Cardiac fibroblast (primary cell): ENCODE measurements at regions not wholly inside any gene's neighbourhood (a gene's known extent, or its start where the extent isn't known, plus 50 kb on each side); places are given as distances from the start of the nearest gene placed in this dataset.
A peak's percentile ranks its signal among the peaks of the same experiment; 100 is the strongest.

Source experiments
- DNase-seq, 2 donors: peaks; one replicate each; pipeline versions ENCODE4 v3.0.0 to v3.0.0-alpha.2; 2010; ENCODE audit warnings: low read depth in 2 of 2
- H3K4me3 ChIP-seq, 2 donors: replicated peaks in 1 of 2; 1 replicate in 1 of 2; 2 replicates in 1 of 2; pipeline ENCODE4 v1.5.1; 2011; ENCODE audit warnings: low read depth in 2 of 2, low read length in 2 of 2, mild to moderate bottlenecking in 2 of 2, moderate library complexity in 1 of 2
- CTCF ChIP-seq: IDR thresholded peaks from one replicate; pipeline ENCODE4 v1.5.1; 2011; ENCODE audit warnings: low read depth, mild to moderate bottlenecking, low read length, inconsistent platforms

DNA sequence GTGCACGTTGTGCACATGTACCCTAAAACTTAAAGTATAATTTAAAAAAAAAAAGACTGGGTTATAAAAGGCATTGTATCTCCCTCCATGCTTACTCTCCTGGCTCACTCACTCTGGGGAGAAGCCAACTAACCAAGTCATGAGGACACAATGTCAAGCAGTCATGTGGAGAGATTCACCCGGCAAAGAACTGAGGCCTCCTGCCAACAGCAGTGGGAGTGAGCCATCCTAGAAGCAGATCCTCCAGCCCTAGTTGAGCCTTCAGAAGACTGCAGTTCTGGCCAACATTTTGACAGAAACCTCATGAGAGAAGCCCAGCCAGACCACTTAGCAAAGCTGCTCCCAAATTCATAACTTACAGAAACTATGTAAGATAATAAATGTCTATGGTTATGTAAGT lies 521.7 kb upstream of the FZD8 start:
- H3K4me3 ChIP-seq = no peak overlapping the region
- TF ChIP-seq CTCF = no peak
- peak; percentile 39 to 67 for DNase-seq

DNA sequence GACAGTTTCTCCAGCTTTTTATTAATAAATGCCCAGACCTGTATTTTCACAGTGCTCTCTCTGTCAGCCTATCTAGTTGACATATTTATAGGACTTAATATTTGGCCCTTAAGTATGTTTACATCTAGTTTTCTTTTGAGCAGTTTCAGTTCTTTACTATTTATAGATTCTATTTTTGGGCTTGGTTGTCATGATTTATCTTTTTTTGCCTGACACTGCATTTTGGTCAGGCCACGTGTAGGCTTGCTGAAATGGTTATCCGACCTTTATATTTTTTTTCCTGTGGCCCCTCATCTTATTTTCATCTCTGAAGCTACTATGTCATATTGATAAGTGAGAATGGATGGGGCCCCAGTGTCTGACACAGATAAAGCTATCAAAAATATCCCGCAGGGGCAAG lies 515.4 kb upstream of the FZD8 start:
- no peak for DNase-seq
- H3K4me3 ChIP-seq = no peak overlapping the region
- no peak for TF ChIP-seq CTCF

DNA sequence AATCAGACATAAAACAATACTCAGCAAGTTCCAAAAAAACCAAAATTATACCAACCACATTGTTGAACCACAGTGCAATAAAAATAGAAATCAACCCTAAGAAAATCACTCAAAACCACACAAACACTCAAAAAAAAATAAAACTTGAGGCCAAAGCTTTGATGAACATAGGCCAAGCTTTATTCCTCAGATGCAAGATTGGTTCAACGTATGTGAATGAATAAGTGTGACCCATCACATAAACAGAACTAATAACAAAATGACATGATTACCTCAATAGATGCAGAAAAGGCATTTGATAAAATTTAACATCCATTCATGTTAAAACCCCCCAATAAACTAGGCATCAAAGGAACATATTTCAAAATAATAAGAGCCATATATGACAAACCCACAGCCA lies 506.1 kb upstream of the FZD8 start:
- no peak for TF ChIP-seq CTCF
- H3K4me3 ChIP-seq = no peak overlapping the region
- DNase-seq = peak in 1 of 2 donors; percentile 14

- no peak for TF ChIP-seq CTCF
- no peak overlapping the region for H3K4me3 ChIP-seq
Observed at GRCh38 chr10:36147529-36147928, 505.4 kb upstream of the FZD8 start.

GRCh38 chr10:36141856-36142560 lies 499.9 kb upstream of the FZD8 start:
- no peak overlapping the region for H3K4me3 ChIP-seq
- no peak for TF ChIP-seq CTCF
- peak; percentile 11 to 26 for DNase-seq

More at GRCh38 chr10:36147529-36147928, 505.4 kb upstream of the FZD8 start:
- no peak for DNase-seq

- no peak for DNase-seq
- H3K4me3 ChIP-seq = no peak overlapping the region
- TF ChIP-seq CTCF = no peak
Observed at GRCh38 chr10:36129051-36129450, 487.0 kb upstream of the FZD8 start.

DNA sequence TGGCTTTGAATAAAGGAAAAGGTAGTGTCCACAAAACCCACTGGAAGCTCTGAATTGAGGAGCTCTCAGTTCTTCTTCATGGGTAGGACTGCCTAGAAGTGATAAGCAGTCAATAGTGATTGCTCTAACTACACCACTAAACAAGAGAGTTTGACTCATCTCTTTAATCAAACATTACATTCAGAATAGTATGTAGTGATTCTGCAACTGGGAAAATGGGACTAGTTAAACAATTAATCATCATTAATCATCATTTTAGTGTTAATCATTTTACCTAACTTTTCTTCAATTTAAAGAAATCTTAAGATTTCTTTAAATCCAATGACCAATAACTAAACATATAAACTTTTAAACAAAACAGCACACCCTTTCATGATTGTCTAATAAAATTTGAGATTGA lies 484.0 kb upstream of the FZD8 start:
- no peak overlapping the region for H3K4me3 ChIP-seq
- DNase-seq = no peak
- TF ChIP-seq CTCF = no peak
